ENCODE measurements at regions not wholly inside any gene's neighbourhood (a gene's known extent, or its start where the extent isn't known, plus 50 kb on each side); places are given as distances from the start of the nearest gene placed in this dataset.
A peak's percentile ranks its signal among the peaks of the same experiment; 100 is the strongest.

DNA sequence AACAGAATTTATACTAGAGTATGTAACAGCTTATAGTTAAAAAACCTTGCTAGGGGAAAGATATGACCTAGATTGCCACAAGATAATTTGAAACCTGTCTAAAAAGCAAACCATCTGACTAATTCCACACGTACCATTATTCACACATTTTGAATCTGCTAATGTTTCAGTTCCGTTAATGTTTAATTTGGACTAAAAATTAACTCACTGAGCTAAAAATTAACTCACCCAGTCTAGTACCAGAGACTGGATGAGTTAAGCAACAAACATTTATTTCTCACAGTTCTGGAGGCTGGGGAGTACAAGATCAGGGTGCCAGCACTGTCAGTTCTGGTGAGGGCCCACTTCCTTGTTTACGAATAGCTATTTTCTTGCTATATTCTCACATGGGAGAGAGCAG lies 231.5 kb upstream of the DIAPH2 start:
- DNase-seq: no peak
- H3K9me3 ChIP-seq: no peaks in the 10 kb centered on the region
- FAIRE-seq: no peak
- peak; percentile 64 to 85 (median 82) for ATAC-seq
- no peak overlapping the region for H3K4me3 ChIP-seq
- no peaks in the 10 kb centered on the region for H3K36me3 ChIP-seq
- intact Hi-C loops (cut with DNase I): no loop called here
- no peaks in the 10 kb centered on the region for H3K4me1 ChIP-seq
- H3K27ac ChIP-seq: no peak overlapping the region
- WGBS, 2 donors: 19 to 20% methylated on average over 3 of the region's 3 CpGs
- no peak for TF ChIP-seq CTCF (IDR thresholded peaks at IDR 0.05)
- peaks cover 0 to 6% (median 0%) of the 10 kb centered on the region in 4 donors for H3K27me3 ChIP-seq

DNA sequence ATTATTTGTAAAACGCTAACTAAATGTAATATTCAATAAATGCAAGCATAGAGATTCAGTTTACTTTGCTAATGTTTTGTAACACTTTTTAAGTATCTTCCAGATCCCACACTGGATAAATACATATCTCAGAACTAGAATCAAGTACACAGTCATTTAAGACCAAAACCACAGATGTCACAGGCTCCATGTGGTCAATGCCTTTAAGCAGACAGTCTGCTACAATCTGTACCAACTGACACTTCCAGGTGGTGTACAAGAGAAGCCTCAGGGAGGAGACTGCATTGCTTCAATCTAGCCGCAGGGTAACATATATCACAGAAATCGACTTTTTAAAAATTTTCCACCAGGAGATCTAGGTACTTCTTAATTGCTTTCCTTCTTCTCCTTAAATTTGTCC lies 229.6 kb upstream of the DIAPH2 start:
- intact Hi-C loops (cut with DNase I): no loop called here
- Histone ChIP-seq H3K36me3 (no peaks in the 10 kb centered on the region), H3K27ac (no peak overlapping the region), H3K9me3 (no peaks in the 10 kb centered on the region), H3K27me3 (peaks cover 0 to 1% (median 0%) of the 10 kb centered on the region in 4 donors), H3K4me3 (no peak overlapping the region), H3K4me1 (no peaks in the 10 kb centered on the region)
- DNase-seq (no peak), ATAC-seq (no peak), FAIRE-seq (no peak)
- TF ChIP-seq CTCF (IDR thresholded peaks at IDR 0.05): no peak
- WGBS, 2 donors: 78 to 83% methylated on average over 3 of the region's 3 CpGs

DNA sequence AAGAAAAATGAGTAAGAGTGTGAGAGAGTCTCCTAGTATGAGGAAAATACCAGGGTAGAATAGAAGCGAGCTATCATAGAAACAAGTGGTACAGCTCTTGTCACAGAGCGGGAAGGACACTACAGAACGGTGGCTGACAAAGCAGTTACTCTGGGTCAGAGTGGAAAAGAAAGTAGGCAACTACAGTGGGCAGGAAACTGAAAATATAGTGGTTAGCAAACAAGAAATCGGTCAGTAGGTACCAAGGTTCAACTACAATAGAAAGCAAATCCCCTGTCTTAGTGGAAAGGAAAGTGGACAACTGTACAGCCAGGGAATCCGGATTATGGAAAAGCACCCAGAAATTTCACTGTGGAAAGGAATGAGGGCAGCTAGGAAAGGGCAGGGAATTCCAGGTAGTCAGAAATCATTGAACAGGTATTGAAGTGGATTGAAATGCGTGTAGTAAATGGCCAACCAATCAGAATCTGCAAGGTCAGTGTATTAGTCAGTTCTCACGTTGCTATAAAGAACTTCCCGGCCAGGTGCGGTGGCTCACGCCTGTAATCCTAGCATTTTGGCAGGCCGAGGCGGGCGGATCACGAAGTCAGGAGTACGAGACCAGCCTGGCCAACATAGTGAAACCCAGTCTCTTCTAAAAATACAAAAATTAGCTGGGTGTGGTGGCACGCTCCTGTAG lies 219.6 kb upstream of the DIAPH2 start:
- TF ChIP-seq CTCF (IDR thresholded peaks at IDR 0.05): no peak
- Histone ChIP-seq H3K4me1 (no peaks in the 10 kb centered on the region), H3K36me3 (no peaks in the 10 kb centered on the region), H3K4me3 (no peak overlapping the region), H3K27me3 (peaks cover 0 to 9% (median 4%) of the 10 kb centered on the region in 4 donors), H3K27ac (no peak overlapping the region), H3K9me3 (no peaks in the 10 kb centered on the region)
- DNase-seq: no peak
- WGBS, 2 donors: 77 to 80% methylated on average over 15 to 16 of the region's 16 CpGs
- no peak for FAIRE-seq
- intact Hi-C loops (cut with DNase I): no loop called here
- ATAC-seq: no peak

DNA sequence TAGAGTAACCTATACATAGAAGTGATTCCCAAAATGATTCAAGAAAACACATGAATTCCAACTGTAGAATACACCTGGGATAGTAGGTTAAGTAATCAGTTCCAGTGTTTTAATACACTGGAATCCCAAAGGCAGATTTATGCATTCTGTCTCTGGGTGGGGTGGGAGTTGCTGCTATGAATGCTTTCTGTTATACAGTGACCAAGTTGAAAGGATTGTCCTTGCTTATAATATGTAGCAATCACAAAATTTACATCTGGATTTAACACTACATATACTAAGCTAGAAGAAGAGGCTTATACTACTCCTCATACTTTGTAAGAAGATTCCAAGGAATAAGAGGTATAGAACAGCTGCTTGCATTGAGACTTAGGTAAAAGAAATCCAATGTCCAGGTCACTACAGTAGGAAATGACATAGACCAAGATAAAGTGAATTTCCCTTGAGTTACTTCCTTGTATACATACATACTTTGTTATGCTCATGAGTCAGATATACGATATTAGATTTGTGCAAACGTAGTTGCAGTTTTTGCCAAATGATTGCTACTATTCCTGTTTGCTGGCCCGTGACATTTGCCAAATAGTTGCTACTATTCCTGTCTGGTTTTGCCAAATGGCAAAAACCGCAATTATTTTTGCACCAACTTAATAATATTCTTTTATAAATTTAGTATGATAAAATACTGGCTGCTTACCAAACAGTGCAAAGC lies 210.5 kb upstream of the DIAPH2 start:
- WGBS, 2 donors: 34 to 37% methylated on average over 4 of the region's 4 CpGs
- intact Hi-C loops (cut with DNase I): no loop called here
- H3K36me3 ChIP-seq: no peaks in the 10 kb centered on the region
- DNase-seq (no peak), FAIRE-seq (peak; percentile 66), ATAC-seq (peak in 3 of 4 donors; percentile 46 to 77 (median 70))
- H3K27me3 ChIP-seq: peaks cover 0 to 22% (median 0%) of the 10 kb centered on the region in 4 donors
- H3K4me3 ChIP-seq: no peak overlapping the region
- no peak overlapping the region for H3K27ac ChIP-seq
- H3K9me3 ChIP-seq: no peaks in the 10 kb centered on the region
- no peak for TF ChIP-seq CTCF (IDR thresholded peaks at IDR 0.05)
- H3K4me1 ChIP-seq: no peaks in the 10 kb centered on the region

GRCh38 chrX:96474741-96475125 lies 209.9 kb upstream of the DIAPH2 start:
- 91 to 97% methylated on average over 1 of the region's 1 CpG for WGBS, 2 donors
- H3K4me3 ChIP-seq: no peak overlapping the region
- no peak overlapping the region for H3K27ac ChIP-seq
- H3K9me3 ChIP-seq: no peaks in the 10 kb centered on the region
- no peaks in the 10 kb centered on the region for H3K36me3 ChIP-seq
- ATAC-seq (no peak), DNase-seq (no peak), FAIRE-seq (peak; percentile 41)
- H3K27me3 ChIP-seq: peaks cover 0 to 22% (median 0%) of the 10 kb centered on the region in 4 donors
- no peak for TF ChIP-seq CTCF (IDR thresholded peaks at IDR 0.05)
- intact Hi-C loops (cut with DNase I): no loop called here
- H3K4me1 ChIP-seq: no peaks in the 10 kb centered on the region

Data from pancreas (tissue), 10 donors.